OCI-LY7 (cell line): ENCODE measurements at regions not wholly inside any gene's neighbourhood (a gene's known extent, or its start where the extent isn't known, plus 50 kb on each side); places are given as distances from the start of the nearest gene placed in this dataset.

Experiments
- EZH2phosphoT487 ChIP-seq: fragments of 200-600 bp; sonication (generic); IDR thresholded peaks from 2 replicates; pipeline ENCODE4 v1.6.1; 2018; ENCODE audit warnings: low read depth, borderline replicate concordance, mild to moderate bottlenecking, mixed run types, antibody characterized with exemption, low read length, moderate library complexity, mixed read lengths
- TF ChIP-seq, protein P1 (sequence below): fragments of 200-600 bp; sonication (generic); conservative IDR thresholded peaks from 2 replicates; pipeline ENCODE4 v1.5.1; 2014; ENCODE audit warnings: mild to moderate bottlenecking, antibody characterized with exemption, low read length, moderate library complexity, mixed read lengths

DNA sequence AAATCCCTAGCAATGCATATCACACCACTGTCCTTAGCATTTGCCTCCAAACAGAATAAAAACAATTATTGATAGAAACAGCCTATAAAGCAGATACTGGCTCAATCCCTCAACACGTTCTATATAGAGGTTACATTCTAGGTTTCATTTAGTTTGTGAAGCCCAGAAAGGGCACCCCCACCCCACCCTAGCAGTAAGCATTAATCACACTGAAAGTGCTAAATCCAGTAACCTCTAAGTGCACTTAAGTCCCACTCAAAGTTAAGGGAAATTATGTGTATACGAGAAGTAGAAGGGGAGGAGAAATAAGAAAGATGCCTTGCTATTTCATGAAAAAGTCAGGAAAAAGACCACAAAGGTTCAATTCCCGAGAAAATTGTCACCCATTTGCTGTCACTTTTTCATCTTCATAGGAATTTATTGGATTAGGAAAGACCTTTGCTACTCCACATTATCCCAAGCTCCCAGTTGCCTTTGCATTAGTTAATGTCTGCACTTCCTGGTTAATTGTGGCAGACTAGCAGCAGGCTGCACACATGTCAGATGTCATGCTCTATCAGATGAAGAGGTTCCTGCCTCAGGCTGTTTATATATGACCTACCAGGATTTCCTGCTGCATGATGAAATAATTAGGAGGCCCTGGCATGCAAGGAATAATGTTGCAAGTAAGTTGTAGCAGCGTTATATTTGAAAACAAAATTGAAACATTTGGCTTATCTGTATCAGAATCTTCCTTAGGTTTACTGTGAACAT, 54.5 kb upstream of the LHX8 start:
- TF ChIP-seq, protein P1, sequence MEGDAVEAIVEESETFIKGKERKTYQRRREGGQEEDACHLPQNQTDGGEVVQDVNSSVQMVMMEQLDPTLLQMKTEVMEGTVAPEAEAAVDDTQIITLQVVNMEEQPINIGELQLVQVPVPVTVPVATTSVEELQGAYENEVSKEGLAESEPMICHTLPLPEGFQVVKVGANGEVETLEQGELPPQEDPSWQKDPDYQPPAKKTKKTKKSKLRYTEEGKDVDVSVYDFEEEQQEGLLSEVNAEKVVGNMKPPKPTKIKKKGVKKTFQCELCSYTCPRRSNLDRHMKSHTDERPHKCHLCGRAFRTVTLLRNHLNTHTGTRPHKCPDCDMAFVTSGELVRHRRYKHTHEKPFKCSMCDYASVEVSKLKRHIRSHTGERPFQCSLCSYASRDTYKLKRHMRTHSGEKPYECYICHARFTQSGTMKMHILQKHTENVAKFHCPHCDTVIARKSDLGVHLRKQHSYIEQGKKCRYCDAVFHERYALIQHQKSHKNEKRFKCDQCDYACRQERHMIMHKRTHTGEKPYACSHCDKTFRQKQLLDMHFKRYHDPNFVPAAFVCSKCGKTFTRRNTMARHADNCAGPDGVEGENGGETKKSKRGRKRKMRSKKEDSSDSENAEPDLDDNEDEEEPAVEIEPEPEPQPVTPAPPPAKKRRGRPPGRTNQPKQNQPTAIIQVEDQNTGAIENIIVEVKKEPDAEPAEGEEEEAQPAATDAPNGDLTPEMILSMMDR: no peak
- no peak for TF ChIP-seq EZH2phosphoT487
